ENCODE measurements at regions not wholly inside any gene's neighbourhood (a gene's known extent, or its start where the extent isn't known, plus 50 kb on each side); places are given as distances from the start of the nearest gene placed in this dataset.
"Not testable (repeated sequence)": the region's sequence is repeated elsewhere in the genome, so short reads cannot be mapped to it uniquely, and the experiment has no call there.

- H3K27ac ChIP-seq (ENCODE audit: low read depth in 2 of 2, low read length in 1 of 2); H3K4me3 ChIP-seq (ENCODE audit: low read depth in 1 of 2, low read length in 2 of 2); H3K4me1 ChIP-seq (ENCODE audit: control insufficient read depth in 2 of 2, insufficient read depth in 2 of 2, low read length in 1 of 2); H3K36me3 ChIP-seq (ENCODE audit: control insufficient read depth in 2 of 2, insufficient read depth in 2 of 2, low read length in 1 of 2); H3K9me3 ChIP-seq (ENCODE audit: control insufficient read depth in 2 of 2, insufficient read depth in 1 of 2, low read depth in 1 of 2, low read length in 1 of 2); H3K27me3 ChIP-seq (ENCODE audit: control insufficient read depth in 1 of 2, insufficient read depth in 2 of 2, low read length in 2 of 2): not testable (repeated sequence)
- 90 to 94% methylated on average over 6 of the region's 6 CpGs for WGBS, 2 donors
These were observed 61.7 kb downstream of the DMRTA1 start for GRCh38 chr9:22508354-22508753.

GRCh38 chr9:22508790-22509189 is 62.2 kb downstream of the DMRTA1 start:
- H3K4me1 ChIP-seq (ENCODE audit: control insufficient read depth in 2 of 2, insufficient read depth in 2 of 2, low read length in 1 of 2): no peaks in the 10 kb centered on the region
- no peaks in the 10 kb centered on the region for H3K27me3 ChIP-seq (ENCODE audit: control insufficient read depth in 1 of 2, insufficient read depth in 2 of 2, low read length in 2 of 2)
- WGBS, 2 donors: 90 to 94% methylated on average over 11 of the region's 11 CpGs
- H3K4me3 ChIP-seq (ENCODE audit: low read depth in 1 of 2, low read length in 2 of 2): no peak overlapping the region
- peaks cover 0 to 3% of the 10 kb centered on the region in 2 donors for H3K9me3 ChIP-seq (ENCODE audit: control insufficient read depth in 2 of 2, insufficient read depth in 1 of 2, low read depth in 1 of 2, low read length in 1 of 2)
- H3K27ac ChIP-seq (ENCODE audit: low read depth in 2 of 2, low read length in 1 of 2): no peak overlapping the region
- no peaks in the 10 kb centered on the region for H3K36me3 ChIP-seq (ENCODE audit: control insufficient read depth in 2 of 2, insufficient read depth in 2 of 2, low read length in 1 of 2)

- WGBS, 2 donors: 77 to 80% methylated on average over 3 of the region's 3 CpGs
- no peak overlapping the region for H3K4me3 ChIP-seq (ENCODE audit: low read depth in 1 of 2, low read length in 2 of 2)
- peaks cover 0 to 3% of the 10 kb centered on the region in 2 donors for H3K9me3 ChIP-seq (ENCODE audit: control insufficient read depth in 2 of 2, insufficient read depth in 1 of 2, low read depth in 1 of 2, low read length in 1 of 2)
- H3K36me3 ChIP-seq (ENCODE audit: control insufficient read depth in 2 of 2, insufficient read depth in 2 of 2, low read length in 1 of 2): no peaks in the 10 kb centered on the region
- no peak overlapping the region for H3K27ac ChIP-seq (ENCODE audit: low read depth in 2 of 2, low read length in 1 of 2)
- no peaks in the 10 kb centered on the region for H3K4me1 ChIP-seq (ENCODE audit: control insufficient read depth in 2 of 2, insufficient read depth in 2 of 2, low read length in 1 of 2)
- H3K27me3 ChIP-seq (ENCODE audit: control insufficient read depth in 1 of 2, insufficient read depth in 2 of 2, low read length in 2 of 2): no peaks in the 10 kb centered on the region
These were observed 65.9 kb downstream of the DMRTA1 start for GRCh38 chr9:22512495-22512894.

- H3K36me3 ChIP-seq (ENCODE audit: control insufficient read depth in 2 of 2, insufficient read depth in 2 of 2, low read length in 1 of 2): no peaks in the 10 kb centered on the region
These were observed 68.2 kb downstream of the DMRTA1 start for GRCh38 chr9:22514871-22515270.

GRCh38 chr9:22522206-22522740 is 75.6 kb downstream of the DMRTA1 start:
- Histone ChIP-seq H3K9me3 (ENCODE audit: control insufficient read depth in 2 of 2, insufficient read depth in 1 of 2, low read depth in 1 of 2, low read length in 1 of 2) (no peaks in the 10 kb centered on the region), H3K27me3 (ENCODE audit: control insufficient read depth in 1 of 2, insufficient read depth in 2 of 2, low read length in 2 of 2) (no peaks in the 10 kb centered on the region), H3K36me3 (ENCODE audit: control insufficient read depth in 2 of 2, insufficient read depth in 2 of 2, low read length in 1 of 2) (no peaks in the 10 kb centered on the region), H3K4me3 (ENCODE audit: low read depth in 1 of 2, low read length in 2 of 2) (no peak overlapping the region), H3K4me1 (ENCODE audit: control insufficient read depth in 2 of 2, insufficient read depth in 2 of 2, low read length in 1 of 2) (no peaks in the 10 kb centered on the region), H3K27ac (ENCODE audit: low read depth in 2 of 2, low read length in 1 of 2) (no peak overlapping the region)
- WGBS, 2 donors: 54 to 61% methylated on average over 5 of the region's 5 CpGs

More at GRCh38 chr9:22514871-22515270, 68.2 kb downstream of the DMRTA1 start:
- no peaks in the 10 kb centered on the region for H3K4me1 ChIP-seq (ENCODE audit: control insufficient read depth in 2 of 2, insufficient read depth in 2 of 2, low read length in 1 of 2)
- H3K9me3 ChIP-seq (ENCODE audit: control insufficient read depth in 2 of 2, insufficient read depth in 1 of 2, low read depth in 1 of 2, low read length in 1 of 2): no peaks in the 10 kb centered on the region
- H3K27me3 ChIP-seq (ENCODE audit: control insufficient read depth in 1 of 2, insufficient read depth in 2 of 2, low read length in 2 of 2): no peaks in the 10 kb centered on the region
- no peak overlapping the region for H3K27ac ChIP-seq (ENCODE audit: low read depth in 2 of 2, low read length in 1 of 2)
- H3K4me3 ChIP-seq (ENCODE audit: low read depth in 1 of 2, low read length in 2 of 2): no peak overlapping the region

GRCh38 chr9:22528485-22528884 is 81.9 kb downstream of the DMRTA1 start:
- Histone ChIP-seq H3K27ac (ENCODE audit: low read depth in 2 of 2, low read length in 1 of 2) (no peak overlapping the region), H3K4me3 (ENCODE audit: low read depth in 1 of 2, low read length in 2 of 2) (no peak overlapping the region), H3K36me3 (ENCODE audit: control insufficient read depth in 2 of 2, insufficient read depth in 2 of 2, low read length in 1 of 2) (no peaks in the 10 kb centered on the region), H3K9me3 (ENCODE audit: control insufficient read depth in 2 of 2, insufficient read depth in 1 of 2, low read depth in 1 of 2, low read length in 1 of 2) (no peaks in the 10 kb centered on the region), H3K27me3 (ENCODE audit: control insufficient read depth in 1 of 2, insufficient read depth in 2 of 2, low read length in 2 of 2) (no peaks in the 10 kb centered on the region), H3K4me1 (ENCODE audit: control insufficient read depth in 2 of 2, insufficient read depth in 2 of 2, low read length in 1 of 2) (no peaks in the 10 kb centered on the region)
- WGBS, 2 donors: 42 to 49% methylated on average over 2 of the region's 2 CpGs

- WGBS, 2 donors: 45 to 51% methylated on average over 6 of the region's 6 CpGs
- Histone ChIP-seq H3K9me3 (ENCODE audit: control insufficient read depth in 2 of 2, insufficient read depth in 1 of 2, low read depth in 1 of 2, low read length in 1 of 2) (no peaks in the 10 kb centered on the region), H3K4me1 (ENCODE audit: control insufficient read depth in 2 of 2, insufficient read depth in 2 of 2, low read length in 1 of 2) (no peaks in the 10 kb centered on the region), H3K27ac (ENCODE audit: low read depth in 2 of 2, low read length in 1 of 2) (no peak overlapping the region), H3K4me3 (ENCODE audit: low read depth in 1 of 2, low read length in 2 of 2) (no peak overlapping the region), H3K27me3 (ENCODE audit: control insufficient read depth in 1 of 2, insufficient read depth in 2 of 2, low read length in 2 of 2) (no peaks in the 10 kb centered on the region), H3K36me3 (ENCODE audit: control insufficient read depth in 2 of 2, insufficient read depth in 2 of 2, low read length in 1 of 2) (no peaks in the 10 kb centered on the region)
These were observed 83.0 kb downstream of the DMRTA1 start for GRCh38 chr9:22529426-22530199.

GRCh38 chr9:22535780-22536179 is 89.2 kb downstream of the DMRTA1 start:
- Histone ChIP-seq H3K27ac (ENCODE audit: low read depth in 2 of 2, low read length in 1 of 2) (no peak overlapping the region), H3K4me1 (ENCODE audit: control insufficient read depth in 2 of 2, insufficient read depth in 2 of 2, low read length in 1 of 2) (no peaks in the 10 kb centered on the region), H3K27me3 (ENCODE audit: control insufficient read depth in 1 of 2, insufficient read depth in 2 of 2, low read length in 2 of 2) (no peaks in the 10 kb centered on the region), H3K36me3 (ENCODE audit: control insufficient read depth in 2 of 2, insufficient read depth in 2 of 2, low read length in 1 of 2) (no peaks in the 10 kb centered on the region), H3K9me3 (ENCODE audit: control insufficient read depth in 2 of 2, insufficient read depth in 1 of 2, low read depth in 1 of 2, low read length in 1 of 2) (no peaks in the 10 kb centered on the region), H3K4me3 (ENCODE audit: low read depth in 1 of 2, low read length in 2 of 2) (no peak overlapping the region)

GRCh38 chr9:22537721-22538120 is 91.1 kb downstream of the DMRTA1 start:
- no peak overlapping the region for H3K27ac ChIP-seq (ENCODE audit: low read depth in 2 of 2, low read length in 1 of 2)
- no peaks in the 10 kb centered on the region for H3K27me3 ChIP-seq (ENCODE audit: control insufficient read depth in 1 of 2, insufficient read depth in 2 of 2, low read length in 2 of 2)
- no peak overlapping the region for H3K4me3 ChIP-seq (ENCODE audit: low read depth in 1 of 2, low read length in 2 of 2)
- 86 to 90% methylated on average over 5 of the region's 5 CpGs for WGBS, 2 donors
- no peaks in the 10 kb centered on the region for H3K36me3 ChIP-seq (ENCODE audit: control insufficient read depth in 2 of 2, insufficient read depth in 2 of 2, low read length in 1 of 2)
- H3K9me3 ChIP-seq (ENCODE audit: control insufficient read depth in 2 of 2, insufficient read depth in 1 of 2, low read depth in 1 of 2, low read length in 1 of 2): no peaks in the 10 kb centered on the region
- H3K4me1 ChIP-seq (ENCODE audit: control insufficient read depth in 2 of 2, insufficient read depth in 2 of 2, low read length in 1 of 2): no peaks in the 10 kb centered on the region

- Histone ChIP-seq H3K36me3 (ENCODE audit: control insufficient read depth in 2 of 2, insufficient read depth in 2 of 2, low read length in 1 of 2) (no peaks in the 10 kb centered on the region), H3K4me3 (ENCODE audit: low read depth in 1 of 2, low read length in 2 of 2) (no peak overlapping the region), H3K27ac (ENCODE audit: low read depth in 2 of 2, low read length in 1 of 2) (no peak overlapping the region), H3K4me1 (ENCODE audit: control insufficient read depth in 2 of 2, insufficient read depth in 2 of 2, low read length in 1 of 2) (no peaks in the 10 kb centered on the region), H3K27me3 (ENCODE audit: control insufficient read depth in 1 of 2, insufficient read depth in 2 of 2, low read length in 2 of 2) (no peaks in the 10 kb centered on the region), H3K9me3 (ENCODE audit: control insufficient read depth in 2 of 2, insufficient read depth in 1 of 2, low read depth in 1 of 2, low read length in 1 of 2) (peaks cover 0 to 2% of the 10 kb centered on the region in 2 donors)
- 92 to 95% methylated on average over 2 of the region's 2 CpGs for WGBS, 2 donors
These were observed 102.0 kb downstream of the DMRTA1 start for GRCh38 chr9:22548625-22549024.
